HepG2 (cell line): ENCODE measurements at regions not wholly inside any gene's neighbourhood (a gene's known extent, or its start where the extent isn't known, plus 50 kb on each side); places are given as distances from the start of the nearest gene placed in this dataset.

ENCODE experiments used
- GABPA ChIP-seq, 2 experiments: IDR thresholded peaks; 2 replicates each; pipeline ENCODE4 v1.6.1; 2011 to 2016; ENCODE audit warnings: low read depth in 2 of 2, low read length in 1 of 2, missing biosample characterization in 1 of 2, missing genetic modification characterization in 1 of 2
- HDAC6 ChIP-seq: fragments of 200-600 bp; sonication (generic); IDR thresholded peaks from 2 replicates; pipeline ENCODE4 v1.7.0; 2017; ENCODE audit warnings: mild to moderate bottlenecking, antibody characterized with exemption, low read length, low read depth
- HMGA1 ChIP-seq: sonication (generic); formaldehyde crosslinking; conservative IDR thresholded peaks from 2 replicates; pipeline ENCODE4 v1.4.0; 2020; ENCODE audit warnings: missing genetic modification reagents
- HNRNPLL ChIP-seq: fragments of 200-400 bp; formaldehyde crosslinking; IDR thresholded peaks from 2 replicates; pipeline ENCODE4 v1.6.1; 2017; ENCODE audit warnings: mild to moderate bottlenecking, low read depth, low read length; ENCODE audit not compliant: poor library complexity, severe bottlenecking
- JUN ChIP-seq: sonication (generic); formaldehyde crosslinking; IDR thresholded peaks from 2 replicates; pipeline ENCODE4 v1.4.0; 2020; ENCODE audit warnings: mild to moderate bottlenecking, missing genetic modification reagents
- ZBTB33 ChIP-seq: sonication (generic); formaldehyde crosslinking; IDR thresholded peaks from 2 replicates; pipeline ENCODE4 v1.4.0; 2020; ENCODE audit warnings: missing genetic modification reagents
- ZNF567 ChIP-seq: sonication (generic); formaldehyde crosslinking; IDR thresholded peaks from 2 replicates; pipeline ENCODE4 v1.8.1; 2023; ENCODE audit warnings: mild to moderate bottlenecking, missing genetic modification reagents, borderline replicate concordance
- ZNF570 ChIP-seq: sonication (generic); formaldehyde crosslinking; IDR thresholded peaks from 2 replicates; pipeline ENCODE4 v1.4.0; 2020; ENCODE audit warnings: mild to moderate bottlenecking, missing genetic modification reagents, borderline replicate concordance
- ZNF577 ChIP-seq: sonication (generic); formaldehyde crosslinking; IDR thresholded peaks from 2 replicates; pipeline ENCODE4 v1.4.0; 2020; ENCODE audit warnings: mild to moderate bottlenecking, low read depth, missing genetic modification reagents, borderline replicate concordance
- TF ChIP-seq, protein P1 (sequence below): sonication (generic); formaldehyde crosslinking; IDR thresholded peaks from 2 replicates; pipeline ENCODE4 v1.4.0; 2020; ENCODE audit warnings: missing genetic modification reagents

GRCh38 chr3:189398656-189399055, 226.9 kb downstream of the TPRG1 start:
- TF ChIP-seq, protein P1, sequence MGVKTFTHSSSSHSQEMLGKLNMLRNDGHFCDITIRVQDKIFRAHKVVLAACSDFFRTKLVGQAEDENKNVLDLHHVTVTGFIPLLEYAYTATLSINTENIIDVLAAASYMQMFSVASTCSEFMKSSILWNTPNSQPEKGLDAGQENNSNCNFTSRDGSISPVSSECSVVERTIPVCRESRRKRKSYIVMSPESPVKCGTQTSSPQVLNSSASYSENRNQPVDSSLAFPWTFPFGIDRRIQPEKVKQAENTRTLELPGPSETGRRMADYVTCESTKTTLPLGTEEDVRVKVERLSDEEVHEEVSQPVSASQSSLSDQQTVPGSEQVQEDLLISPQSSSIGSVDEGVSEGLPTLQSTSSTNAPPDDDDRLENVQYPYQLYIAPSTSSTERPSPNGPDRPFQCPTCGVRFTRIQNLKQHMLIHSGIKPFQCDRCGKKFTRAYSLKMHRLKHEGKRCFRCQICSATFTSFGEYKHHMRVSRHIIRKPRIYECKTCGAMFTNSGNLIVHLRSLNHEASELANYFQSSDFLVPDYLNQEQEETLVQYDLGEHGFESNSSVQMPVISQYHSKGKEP = no peak
- TF ChIP-seq JUN (CRISPR knock-in tag) (no peak), HDAC6 (no peak), HNRNPLL (no peak), HMGA1 (no peak), GABPA (IDR thresholded peaks at IDR 0.05; ENCODE audit: low read depth, low read length) (no peak), GABPA (CRISPR knock-in tag; IDR thresholded peaks at IDR 0.05; ENCODE audit: low read depth) (no peak), ZNF567 (CRISPR knock-in tag) (no peak), ZNF570 (no peak), ZBTB33 (CRISPR knock-in tag) (no peak), ZNF577 (CRISPR knock-in tag) (no peak)
